ENCODE measurements at regions not wholly inside any gene's neighbourhood (a gene's known extent, or its start where the extent isn't known, plus 50 kb on each side); places are given as distances from the start of the nearest gene placed in this dataset.

DNA sequence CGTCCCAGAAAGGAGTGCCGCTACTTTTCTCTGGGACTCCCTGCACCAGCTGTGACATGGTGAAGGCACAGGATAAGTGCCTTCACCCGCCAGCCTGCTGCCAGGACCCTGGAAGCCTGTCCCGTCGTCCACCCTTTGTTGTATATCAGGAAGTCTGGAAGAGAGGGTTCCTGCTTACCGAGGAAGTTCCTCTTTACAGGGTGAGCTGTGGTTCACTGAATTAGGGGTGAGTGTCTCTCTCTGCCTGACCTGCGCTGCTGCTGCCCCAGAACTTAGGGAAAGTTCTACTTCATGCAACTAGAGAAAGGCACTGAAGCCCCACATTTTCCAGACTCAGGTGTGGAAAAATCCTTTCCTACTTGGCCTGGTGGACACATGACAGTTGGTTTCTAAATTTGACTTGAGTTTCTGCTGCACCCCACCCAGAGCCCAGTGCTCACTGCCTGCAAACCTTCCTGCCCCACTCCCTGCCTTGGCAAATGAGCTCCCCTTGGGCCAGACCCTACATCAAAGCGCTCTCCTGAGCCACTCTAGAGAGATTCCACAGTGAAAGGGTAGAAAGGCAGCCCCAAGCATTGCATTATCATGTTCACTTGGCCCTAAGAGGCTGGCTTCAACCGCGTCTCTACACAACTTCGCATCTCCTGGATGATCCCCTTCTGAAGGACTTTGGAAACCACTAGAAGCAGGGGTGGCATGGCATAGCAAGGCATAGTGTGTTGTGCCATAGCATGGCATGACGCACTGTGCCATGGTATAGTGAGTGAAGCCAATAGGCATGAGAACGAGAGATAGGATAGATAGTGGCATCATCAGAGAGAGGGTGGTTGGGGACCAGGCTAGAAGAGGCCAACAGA is 215.8 kb upstream of the CDYL start:
- H3K4me1 ChIP-seq = no peaks in the 10 kb centered on the region
- H3K9me3 ChIP-seq = no peaks in the 10 kb centered on the region
- DNase-seq (no peak), ATAC-seq (peak in 1 of 2 donors; percentile 33)
- intact Hi-C loops (cut with DNase I) = no loop called here
- no peak overlapping the region for H3K4me3 ChIP-seq
- H3K27ac ChIP-seq = no peak overlapping the region
- H3K36me3 ChIP-seq = no peaks in the 10 kb centered on the region
- H3K27me3 ChIP-seq (ENCODE audit: low read depth) = no peaks in the 10 kb centered on the region
- TF ChIP-seq, protein P1, sequence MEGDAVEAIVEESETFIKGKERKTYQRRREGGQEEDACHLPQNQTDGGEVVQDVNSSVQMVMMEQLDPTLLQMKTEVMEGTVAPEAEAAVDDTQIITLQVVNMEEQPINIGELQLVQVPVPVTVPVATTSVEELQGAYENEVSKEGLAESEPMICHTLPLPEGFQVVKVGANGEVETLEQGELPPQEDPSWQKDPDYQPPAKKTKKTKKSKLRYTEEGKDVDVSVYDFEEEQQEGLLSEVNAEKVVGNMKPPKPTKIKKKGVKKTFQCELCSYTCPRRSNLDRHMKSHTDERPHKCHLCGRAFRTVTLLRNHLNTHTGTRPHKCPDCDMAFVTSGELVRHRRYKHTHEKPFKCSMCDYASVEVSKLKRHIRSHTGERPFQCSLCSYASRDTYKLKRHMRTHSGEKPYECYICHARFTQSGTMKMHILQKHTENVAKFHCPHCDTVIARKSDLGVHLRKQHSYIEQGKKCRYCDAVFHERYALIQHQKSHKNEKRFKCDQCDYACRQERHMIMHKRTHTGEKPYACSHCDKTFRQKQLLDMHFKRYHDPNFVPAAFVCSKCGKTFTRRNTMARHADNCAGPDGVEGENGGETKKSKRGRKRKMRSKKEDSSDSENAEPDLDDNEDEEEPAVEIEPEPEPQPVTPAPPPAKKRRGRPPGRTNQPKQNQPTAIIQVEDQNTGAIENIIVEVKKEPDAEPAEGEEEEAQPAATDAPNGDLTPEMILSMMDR (IDR thresholded peaks at IDR 0.05) = no peak

GRCh38 chr6:4559281-4559875 is 216.8 kb upstream of the CDYL start:
- ATAC-seq (peak in 1 of 2 donors; percentile 23), DNase-seq (no peak)
- H3K36me3 ChIP-seq = no peaks in the 10 kb centered on the region
- H3K27me3 ChIP-seq (ENCODE audit: low read depth) = no peaks in the 10 kb centered on the region
- H3K27ac ChIP-seq = no peak overlapping the region
- no peaks in the 10 kb centered on the region for H3K4me1 ChIP-seq
- H3K9me3 ChIP-seq = no peaks in the 10 kb centered on the region
- TF ChIP-seq, protein P1 (IDR thresholded peaks at IDR 0.05) = no peak
- H3K4me3 ChIP-seq = no peak overlapping the region
- intact Hi-C loops (cut with DNase I) = no loop called here

- TF ChIP-seq, protein P1 (IDR thresholded peaks at IDR 0.05) = no peak
- no peak overlapping the region for H3K27ac ChIP-seq
- no peaks in the 10 kb centered on the region for H3K27me3 ChIP-seq (ENCODE audit: low read depth)
- no peaks in the 10 kb centered on the region for H3K36me3 ChIP-seq
- H3K9me3 ChIP-seq = no peaks in the 10 kb centered on the region
- DNase-seq (no peak), ATAC-seq (no peak)
- intact Hi-C loops (cut with DNase I) = no loop called here
- H3K4me3 ChIP-seq = no peak overlapping the region
- H3K4me1 ChIP-seq = no peaks in the 10 kb centered on the region
Measured at GRCh38 chr6:4554645-4555044, 221.6 kb upstream of the CDYL start.

GRCh38 chr6:4553387-4553786 is 222.8 kb upstream of the CDYL start:
- Histone ChIP-seq H3K27me3 (ENCODE audit: low read depth) (no peaks in the 10 kb centered on the region), H3K9me3 (no peaks in the 10 kb centered on the region), H3K36me3 (no peaks in the 10 kb centered on the region), H3K4me1 (no peaks in the 10 kb centered on the region), H3K4me3 (no peak overlapping the region), H3K27ac (no peak overlapping the region)
- TF ChIP-seq, protein P1 (IDR thresholded peaks at IDR 0.05) = no peak
- intact Hi-C loops (cut with DNase I) = no loop called here
- ATAC-seq (no peak), DNase-seq (no peak)

- Histone ChIP-seq H3K36me3 (no peaks in the 10 kb centered on the region), H3K4me3 (no peak overlapping the region), H3K4me1 (no peaks in the 10 kb centered on the region), H3K9me3 (no peaks in the 10 kb centered on the region), H3K27me3 (ENCODE audit: low read depth) (no peaks in the 10 kb centered on the region), H3K27ac (no peak overlapping the region)
- TF ChIP-seq, protein P1 (IDR thresholded peaks at IDR 0.05) = no peak
- ATAC-seq (peak in 1 of 2 donors; percentile 18), DNase-seq (no peak)
- intact Hi-C loops (cut with DNase I) = no loop called here
Measured at GRCh38 chr6:4550227-4550597, 226.0 kb upstream of the CDYL start.
